AG04450 (cell line): ENCODE measurements at regions not wholly inside any gene's neighbourhood (a gene's known extent, or its start where the extent isn't known, plus 50 kb on each side); places are given as distances from the start of the nearest gene placed in this dataset.

Experiments used
- CTCF ChIA-PET: fragments of 300-600, 350-600 bp; formaldehyde crosslinking; extraction: SDS; loops from one replicate; lab custom pipeline; 2022; ENCODE audit warnings: antibody characterized with exemption, inconsistent platforms; lab: Charles Lee
- POLR2A ChIA-PET: fragments of 350-600 bp; formaldehyde crosslinking; extraction: SDS; loops from one replicate; lab custom pipeline; 2021; ENCODE audit warnings: antibody characterized with exemption, inconsistent platforms; lab: Yijun Ruan, JAX
- DNase-seq: peaks from one replicate; pipeline ENCODE4 v3.0.0-alpha.2; 2011; ENCODE audit warnings: low read depth, low spot score
- H3K27ac ChIP-seq: one replicate; pipeline ENCODE4 v1.5.1; 2012; ENCODE audit warnings: low read depth, low read length, control low read depth
- H3K27me3 ChIP-seq: one replicate; pipeline ENCODE4 v1.6.0; 2012; ENCODE audit warnings: low read length; ENCODE audit not compliant: control insufficient read depth, insufficient read depth
- H3K4me3 ChIP-seq: 2 replicates; pipeline ENCODE4 v1.5.1; 2011; ENCODE audit warnings: mild to moderate bottlenecking, low read depth, low read length, control low read depth
- H3K9me3 ChIP-seq: 2 replicates; pipeline ENCODE4 v1.5.1; 2012; ENCODE audit warnings: low read length; ENCODE audit not compliant: control insufficient read depth, insufficient read depth
- TF ChIP-seq, protein P1 (sequence below): IDR thresholded peaks from 2 replicates; pipeline ENCODE4 v1.5.1; 2011; ENCODE audit warnings: low read depth, low read length, control low read depth, inconsistent platforms

DNA sequence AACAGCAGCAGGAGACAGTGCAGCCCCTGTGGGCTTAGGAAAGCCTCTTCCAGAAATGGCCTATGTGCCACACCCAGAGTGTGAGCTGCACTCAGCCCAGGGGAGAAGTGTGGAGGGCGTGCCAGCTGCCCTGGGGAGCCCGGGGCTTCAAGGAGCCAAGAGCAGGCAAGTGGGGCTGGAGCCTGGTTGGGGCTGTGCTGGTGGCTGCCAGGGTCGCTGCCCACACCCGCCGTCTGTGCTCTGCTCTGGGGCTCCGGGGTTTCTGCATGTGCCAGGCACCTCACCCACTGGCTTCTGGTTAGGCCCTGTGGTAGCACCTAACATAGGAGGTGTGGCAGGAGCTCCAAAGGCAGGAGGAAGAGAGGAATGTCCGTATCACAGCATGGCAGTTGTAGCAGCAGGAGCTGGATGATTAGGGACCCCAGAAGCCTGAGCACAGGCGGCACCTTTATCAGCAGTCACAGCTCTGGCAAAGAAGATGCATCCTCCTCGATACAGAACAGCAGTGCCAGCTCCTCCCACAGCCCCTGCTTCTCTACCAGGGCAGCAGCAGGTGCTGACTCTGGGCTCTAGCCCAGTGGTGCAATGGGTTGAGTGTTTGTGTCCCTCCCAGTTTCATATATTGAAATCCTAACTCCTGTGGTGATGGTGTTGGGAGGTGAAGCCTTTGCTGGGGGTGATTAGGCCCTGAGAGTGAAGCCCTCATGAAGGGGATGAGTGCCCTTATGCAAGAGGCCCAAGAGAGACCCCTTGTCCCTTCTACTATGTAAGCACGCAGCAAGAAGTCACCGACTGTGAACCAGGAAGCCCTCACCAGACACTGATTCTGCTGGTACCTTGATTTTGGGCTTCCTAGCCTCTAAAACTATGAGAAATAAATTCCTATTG, 70.0 kb upstream of the KLF13 start:
- CTCF ChIA-PET = no interaction called here
- H3K9me3 ChIP-seq = no peaks in the 10 kb centered on the region
- H3K4me3 ChIP-seq = no peak overlapping the region
- H3K27me3 ChIP-seq = peaks cover 3% of the 10 kb centered on the region
- TF ChIP-seq, protein P1, sequence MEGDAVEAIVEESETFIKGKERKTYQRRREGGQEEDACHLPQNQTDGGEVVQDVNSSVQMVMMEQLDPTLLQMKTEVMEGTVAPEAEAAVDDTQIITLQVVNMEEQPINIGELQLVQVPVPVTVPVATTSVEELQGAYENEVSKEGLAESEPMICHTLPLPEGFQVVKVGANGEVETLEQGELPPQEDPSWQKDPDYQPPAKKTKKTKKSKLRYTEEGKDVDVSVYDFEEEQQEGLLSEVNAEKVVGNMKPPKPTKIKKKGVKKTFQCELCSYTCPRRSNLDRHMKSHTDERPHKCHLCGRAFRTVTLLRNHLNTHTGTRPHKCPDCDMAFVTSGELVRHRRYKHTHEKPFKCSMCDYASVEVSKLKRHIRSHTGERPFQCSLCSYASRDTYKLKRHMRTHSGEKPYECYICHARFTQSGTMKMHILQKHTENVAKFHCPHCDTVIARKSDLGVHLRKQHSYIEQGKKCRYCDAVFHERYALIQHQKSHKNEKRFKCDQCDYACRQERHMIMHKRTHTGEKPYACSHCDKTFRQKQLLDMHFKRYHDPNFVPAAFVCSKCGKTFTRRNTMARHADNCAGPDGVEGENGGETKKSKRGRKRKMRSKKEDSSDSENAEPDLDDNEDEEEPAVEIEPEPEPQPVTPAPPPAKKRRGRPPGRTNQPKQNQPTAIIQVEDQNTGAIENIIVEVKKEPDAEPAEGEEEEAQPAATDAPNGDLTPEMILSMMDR = no peak
- H3K27ac ChIP-seq = no peak overlapping the region
- DNase-seq = no peak
- POLR2A ChIA-PET = no interaction called here

DNA sequence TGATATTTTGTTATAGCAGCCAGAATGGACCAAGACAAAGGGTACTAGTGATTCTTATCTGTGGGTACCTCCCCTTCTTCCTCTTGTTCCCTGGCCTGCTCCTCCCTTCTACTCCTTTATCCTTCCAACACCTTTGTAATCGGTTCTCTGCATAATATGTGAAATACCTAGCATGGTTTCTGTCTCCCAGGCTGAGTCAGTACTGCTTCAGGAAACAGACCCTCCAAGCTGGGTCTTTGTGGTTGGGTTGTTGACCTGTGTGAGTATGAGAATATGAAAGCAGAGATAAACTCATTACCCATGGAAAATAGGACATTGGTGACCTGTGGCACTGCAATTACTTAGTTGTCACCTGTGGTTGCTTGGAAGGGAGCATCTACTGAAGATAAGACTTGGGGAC, 69.3 kb upstream of the KLF13 start:
- POLR2A ChIA-PET = no interaction called here
- no peaks in the 10 kb centered on the region for H3K9me3 ChIP-seq
- TF ChIP-seq, protein P1 = no peak
- peaks cover 6% of the 10 kb centered on the region for H3K27me3 ChIP-seq
- DNase-seq = no peak
- no peak overlapping the region for H3K4me3 ChIP-seq
- CTCF ChIA-PET = no interaction called here
- H3K27ac ChIP-seq = no peak overlapping the region

DNA sequence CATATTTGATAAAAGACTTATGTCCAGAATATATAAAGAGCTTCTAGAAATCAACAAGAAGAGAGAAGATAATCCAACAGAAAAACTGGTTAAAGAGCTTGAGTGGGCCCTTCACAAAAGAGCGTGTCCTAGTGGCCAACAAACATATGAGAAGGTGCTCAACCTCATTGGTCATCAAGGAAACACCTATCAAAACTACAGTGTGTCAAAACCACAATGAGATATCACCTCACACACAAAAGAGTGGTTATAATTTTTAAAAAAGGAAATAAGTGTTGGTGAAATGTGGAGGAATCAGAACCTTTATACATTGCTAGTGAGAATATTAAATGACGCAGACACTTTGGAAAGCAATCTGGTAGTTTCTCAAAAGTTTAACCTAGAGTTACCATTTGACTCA, 68.4 kb upstream of the KLF13 start:
- TF ChIP-seq, protein P1 = no peak
- DNase-seq = no peak
- POLR2A ChIA-PET = no interaction called here

DNA sequence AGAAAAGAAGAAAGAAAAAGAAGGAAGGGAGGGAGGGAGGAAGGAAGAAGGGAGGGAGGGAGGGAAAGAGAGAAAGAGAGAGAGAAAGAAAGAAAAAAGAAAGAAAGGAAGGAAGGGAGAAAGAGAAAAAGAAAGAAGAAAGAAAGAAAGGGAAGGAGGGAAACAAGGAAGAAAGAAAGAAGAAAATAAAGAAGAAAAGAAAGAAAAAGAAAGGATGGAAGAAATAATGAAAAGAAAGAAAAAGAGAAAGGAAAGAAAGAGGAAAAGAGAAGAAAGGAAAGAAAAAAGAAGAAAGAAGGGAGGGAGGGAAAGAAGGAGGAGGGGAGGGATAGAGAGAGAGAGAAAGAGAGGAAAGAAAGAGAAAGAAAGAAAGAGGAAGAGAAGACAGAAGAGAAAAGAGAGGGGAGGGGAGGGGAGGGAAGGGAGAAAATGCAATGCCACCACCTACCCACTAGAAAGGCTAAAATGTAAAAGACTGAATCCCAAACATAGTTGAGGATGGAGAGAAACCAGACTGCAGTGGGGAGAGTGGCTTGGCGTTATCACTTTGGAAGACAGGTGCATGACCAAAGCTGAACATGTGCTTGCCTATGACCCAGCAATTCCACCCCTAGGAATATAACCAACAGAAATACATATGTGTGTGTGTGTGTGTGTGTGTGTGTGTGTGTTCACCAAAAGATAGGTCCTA, 66.9 kb upstream of the KLF13 start:
- POLR2A ChIA-PET = no interaction called here
- CTCF ChIA-PET = no interaction called here
- no peak overlapping the region for H3K27ac ChIP-seq
- DNase-seq = no peak
- TF ChIP-seq, protein P1 = no peak
- H3K27me3 ChIP-seq = peaks cover 7% of the 10 kb centered on the region
- no peaks in the 10 kb centered on the region for H3K9me3 ChIP-seq
- no peak overlapping the region for H3K4me3 ChIP-seq

More for the DNA sequence above, 68.4 kb upstream of the KLF13 start:
- Histone ChIP-seq H3K9me3 (no peaks in the 10 kb centered on the region), H3K27ac (no peak overlapping the region), H3K4me3 (no peak overlapping the region), H3K27me3 (peaks cover 7% of the 10 kb centered on the region)
- CTCF ChIA-PET = no interaction called here

DNA sequence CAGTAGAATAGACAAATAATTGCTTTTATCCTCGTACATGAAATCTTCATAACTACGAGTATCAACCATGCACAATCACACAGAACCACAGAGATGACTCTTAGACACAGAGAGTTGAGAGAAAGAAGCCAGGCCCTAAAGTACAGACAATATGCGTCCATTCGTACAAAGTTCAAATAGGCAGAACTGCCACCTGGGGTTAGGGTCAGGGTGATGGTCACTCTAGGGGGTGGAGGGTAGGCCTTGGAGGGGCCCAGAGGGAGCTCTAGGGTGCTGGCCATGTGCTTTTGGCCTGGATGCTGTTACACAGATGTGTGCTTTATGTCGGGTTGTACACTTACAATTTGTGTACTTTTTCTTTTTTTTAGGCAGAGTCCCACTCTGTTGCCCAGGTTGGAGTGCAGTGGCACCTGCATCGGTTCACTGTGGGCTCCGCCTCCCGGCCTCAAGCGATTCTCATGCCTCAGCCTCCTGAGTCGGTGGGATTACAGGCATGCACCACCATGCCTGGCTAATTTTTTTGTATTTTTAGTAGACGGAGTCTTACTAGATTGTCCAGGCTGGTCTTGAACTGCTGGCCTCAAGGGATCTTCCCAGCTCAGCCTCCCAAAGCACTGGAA, 65.9 kb upstream of the KLF13 start:
- no peak overlapping the region for H3K27ac ChIP-seq
- no peak for DNase-seq
- CTCF ChIA-PET = interaction anchor here (0.6 kb wide), 1 partner anchor 8 kb away, joined by 4 read pairs; no protein-coding TSS in a partner anchor
- peaks cover 4% of the 10 kb centered on the region for H3K27me3 ChIP-seq
- H3K9me3 ChIP-seq = no peaks in the 10 kb centered on the region
- H3K4me3 ChIP-seq = no peak overlapping the region
- POLR2A ChIA-PET = no interaction called here
- TF ChIP-seq, protein P1 = no peak
